Stimulated activated CD4-positive, alpha-beta T cell treated with anti-CD3 and anti-CD28 coated beads, TNF-alpha, amount 100 ng/mL, for 24 hours (primary cell): ENCODE measurements at regions not wholly inside any gene's neighbourhood (a gene's known extent, or its start where the extent isn't known, plus 50 kb on each side); places are given as distances from the start of the nearest gene placed in this dataset.

Source experiments
- DNase-seq, 3 experiments: peaks; one replicate each; pipeline ENCODE4 v3.0.0-alpha.2; 2020; ENCODE audit warnings: low read depth in 3 of 3

GRCh38 chr5:18036531-18036930 is 402.3 kb downstream of the TAF11L14 start:
- DNase-seq, result no peak

DNA sequence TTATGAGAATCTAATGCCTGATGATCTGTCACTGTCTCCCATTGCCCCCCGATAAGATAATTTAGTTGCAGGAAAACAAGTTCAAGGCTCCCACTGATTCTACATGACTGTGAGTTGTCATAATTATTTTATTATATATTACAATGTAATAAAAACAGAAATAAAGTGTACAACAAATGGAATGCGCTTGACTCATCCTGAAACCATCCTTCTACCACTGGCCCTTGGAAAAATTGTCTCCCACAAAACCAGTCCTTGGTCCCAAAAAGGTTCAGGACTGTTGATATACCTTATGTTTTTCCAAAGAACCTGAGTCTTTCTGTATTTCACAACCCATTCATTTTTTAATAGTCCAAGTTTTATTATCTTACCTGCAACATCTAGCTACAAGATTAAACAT is 403.5 kb downstream of the TAF11L14 start:
- no peak for DNase-seq

DNA sequence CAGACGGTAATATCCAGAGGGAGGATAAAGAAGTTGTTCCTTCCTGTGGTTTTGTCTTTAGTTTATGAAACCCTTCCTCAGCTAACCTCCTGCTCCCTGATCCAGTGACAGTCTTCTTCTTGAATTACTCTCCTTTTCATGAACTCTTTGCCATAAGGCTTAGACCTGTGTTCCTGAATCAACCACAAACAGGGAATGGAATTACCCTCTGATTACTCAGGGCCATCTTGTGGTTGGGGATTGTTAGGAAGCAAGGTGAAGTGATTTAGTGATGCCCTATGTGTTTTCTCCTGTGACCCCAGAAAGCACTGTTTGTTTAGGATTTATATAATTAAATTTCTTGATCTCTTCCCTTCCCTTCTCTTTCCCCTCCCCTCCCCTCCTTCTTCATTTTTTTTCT is 409.1 kb downstream of the TAF11L14 start:
- no peak for DNase-seq

DNA sequence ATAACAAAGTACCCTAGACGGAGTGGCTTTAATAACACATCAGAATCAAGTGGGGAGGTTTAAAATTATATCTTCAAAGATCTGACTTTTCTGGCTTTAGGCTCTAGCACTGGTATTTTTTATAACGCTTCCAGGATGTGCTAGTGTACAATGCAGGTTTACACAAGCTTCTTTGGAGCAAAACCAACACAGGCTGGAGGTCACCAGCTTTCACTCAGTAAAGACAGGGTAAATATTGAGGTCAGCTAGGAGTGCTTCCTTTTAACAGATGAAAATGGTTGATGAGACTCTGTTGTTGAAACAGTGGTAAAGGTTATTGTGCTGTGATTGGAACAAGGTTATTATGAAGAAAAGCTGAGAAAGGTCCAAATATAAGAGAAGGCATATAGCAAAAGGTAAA is 414.2 kb downstream of the TAF11L14 start:
- DNase-seq, result no peak

- DNase-seq, result no peak
Observed at GRCh38 chr5:18050345-18050744, 416.1 kb downstream of the TAF11L14 start.

DNA sequence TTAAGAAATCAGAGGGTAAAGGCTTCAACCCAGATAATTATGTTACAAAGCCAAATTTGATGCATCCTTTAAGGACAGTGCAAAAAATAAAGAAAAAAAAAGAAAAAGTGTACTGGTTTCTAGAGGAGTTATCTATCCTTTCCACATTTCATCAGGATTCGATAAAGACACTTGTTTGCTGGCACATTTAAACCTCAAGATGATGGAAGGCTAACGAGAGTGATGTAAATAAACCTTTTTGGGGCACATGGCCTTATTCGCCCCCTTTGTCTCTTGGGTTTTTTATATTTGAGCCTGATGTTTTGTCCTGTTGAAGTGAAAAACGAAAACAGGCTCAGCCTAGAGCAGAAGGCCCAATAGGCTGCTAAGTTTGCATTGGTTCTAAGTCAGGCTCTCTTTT is 416.5 kb downstream of the TAF11L14 start:
- DNase-seq, result no peak

DNA sequence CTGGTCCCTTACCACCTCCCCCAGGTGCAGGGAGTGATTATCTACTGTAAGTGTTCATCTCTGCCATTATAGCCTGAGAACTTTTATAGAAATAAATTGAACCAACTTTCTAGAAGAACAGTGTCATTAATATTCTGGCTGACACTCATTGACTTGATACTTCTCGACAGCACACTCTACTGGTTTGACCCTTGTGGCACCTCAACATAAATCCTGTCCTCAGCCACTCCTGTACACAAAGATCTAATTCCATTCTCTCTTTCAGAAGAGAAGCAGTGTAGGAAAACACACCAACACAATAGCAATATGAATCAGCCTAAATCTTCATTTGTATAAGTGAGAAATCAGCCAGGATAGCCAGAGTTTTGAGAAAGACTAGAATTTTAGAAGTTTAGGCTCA is 417.7 kb downstream of the TAF11L14 start:
- DNase-seq, result no peak

DNA sequence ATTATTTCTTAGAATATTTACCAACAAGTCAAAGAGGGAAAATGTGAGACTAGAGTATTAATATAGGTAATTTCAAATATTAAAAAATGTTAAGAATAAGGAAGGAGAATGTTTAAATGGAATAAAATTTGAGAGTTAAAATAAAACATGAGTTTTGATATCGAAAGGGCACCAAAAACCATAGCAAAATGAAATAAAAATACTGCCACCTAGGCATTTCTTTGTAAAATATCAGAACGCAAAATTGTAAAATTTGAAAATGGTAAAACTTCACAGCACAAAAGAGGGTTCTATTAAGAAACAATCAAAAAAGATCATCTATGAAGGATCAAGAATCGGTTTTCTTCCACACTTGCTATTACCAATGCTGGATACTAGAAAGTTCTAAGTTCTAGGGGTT is 418.3 kb downstream of the TAF11L14 start:
- DNase-seq, result no peak

GRCh38 chr5:18057725-18058124 is 423.5 kb downstream of the TAF11L14 start:
- DNase-seq, result no peak

DNA sequence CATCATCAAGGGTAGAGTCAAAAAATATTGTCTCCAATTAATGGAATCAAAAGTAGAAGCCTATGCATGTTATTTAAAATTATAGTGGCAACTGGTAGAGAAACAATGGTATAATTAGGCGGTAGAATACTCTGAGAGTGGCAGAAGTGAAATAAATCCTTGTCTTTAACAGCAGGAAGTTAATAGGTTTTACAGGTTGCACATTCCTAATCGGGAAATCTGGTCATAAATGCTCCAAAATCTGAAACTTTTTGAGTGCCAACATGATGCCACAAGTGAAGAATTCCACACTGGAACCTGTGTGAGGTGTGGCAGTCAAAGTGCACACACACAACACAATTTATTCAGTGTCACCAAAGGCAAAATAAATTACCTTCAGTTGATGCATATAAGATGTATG is 433.4 kb downstream of the TAF11L14 start:
- no peak for DNase-seq

- no peak for DNase-seq
Observed at GRCh38 chr5:18068826-18069225, 434.6 kb downstream of the TAF11L14 start.

- no peak for DNase-seq
Observed at GRCh38 chr5:18069790-18070189, 435.5 kb downstream of the TAF11L14 start.

GRCh38 chr5:18072600-18072999 is 438.3 kb downstream of the TAF11L14 start:
- no peak for DNase-seq

GRCh38 chr5:18074961-18075360 is 440.7 kb downstream of the TAF11L14 start:
- DNase-seq, result no peak

DNA sequence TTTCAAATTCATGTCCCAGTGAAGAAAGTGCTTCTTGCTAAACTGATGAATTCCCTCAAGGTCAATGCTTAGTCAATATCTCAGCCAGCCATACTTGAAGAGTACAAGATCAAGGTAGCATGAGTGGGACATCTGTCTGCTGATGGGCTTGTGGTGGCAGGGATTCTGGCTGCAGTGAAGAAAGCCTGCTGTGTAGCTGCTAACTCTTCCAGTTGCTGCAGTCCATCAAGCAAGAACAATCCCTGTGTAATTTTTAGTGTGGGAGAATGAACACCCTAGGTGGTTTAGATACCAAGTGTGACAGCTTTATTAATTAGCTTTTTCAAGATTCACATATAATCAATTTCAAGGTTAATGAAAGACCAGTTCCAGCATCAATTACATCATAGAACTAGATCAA is 443.9 kb downstream of the TAF11L14 start:
- no peak for DNase-seq

DNA sequence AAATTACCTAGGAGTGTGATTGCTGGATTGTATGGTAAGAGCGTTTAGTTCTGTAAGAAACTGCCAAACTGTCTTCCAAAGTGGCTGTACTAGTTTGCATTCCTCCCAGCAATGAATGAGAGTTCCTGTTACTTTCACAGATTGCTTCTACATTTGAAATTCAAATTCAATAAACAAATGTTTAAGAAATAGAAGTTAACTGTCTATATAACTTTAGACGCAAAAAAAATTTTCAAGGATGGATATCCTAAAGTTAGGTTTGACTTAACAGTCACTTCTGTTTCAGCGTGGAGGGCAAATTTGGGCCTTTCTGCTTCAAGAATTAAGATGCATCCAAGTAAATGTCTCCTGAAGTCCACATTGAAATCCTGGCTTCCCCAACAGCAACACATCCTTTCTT is 445.6 kb downstream of the TAF11L14 start:
- DNase-seq, result no peak

- DNase-seq, result no peak
Observed at GRCh38 chr5:18088020-18088579, 453.8 kb downstream of the TAF11L14 start.

- no peak for DNase-seq
Observed at GRCh38 chr5:18090177-18090576, 455.9 kb downstream of the TAF11L14 start.

- no peak for DNase-seq
Observed at GRCh38 chr5:18091142-18091541, 456.9 kb downstream of the TAF11L14 start.

DNA sequence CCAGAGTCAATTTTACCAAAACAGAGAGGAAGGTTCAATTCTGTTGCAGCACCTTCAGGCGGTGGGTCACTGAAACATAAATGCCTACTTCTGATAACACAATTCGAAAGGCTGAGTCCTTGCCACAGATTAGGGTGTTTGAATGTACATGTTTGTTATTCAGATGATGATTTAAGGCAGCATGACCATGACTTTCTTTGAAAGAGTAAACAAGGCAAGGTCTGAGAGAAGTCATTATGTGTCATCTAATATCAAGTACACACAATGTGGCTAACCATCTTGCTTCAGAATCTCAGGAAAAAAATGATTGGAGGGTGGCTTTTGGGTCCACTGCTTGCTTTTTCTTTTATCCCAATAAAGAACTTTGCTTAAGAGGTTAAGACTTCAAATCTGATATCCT is 457.5 kb downstream of the TAF11L14 start:
- no peak for DNase-seq

GRCh38 chr5:18095061-18095460 is 460.8 kb downstream of the TAF11L14 start:
- no peak for DNase-seq

DNA sequence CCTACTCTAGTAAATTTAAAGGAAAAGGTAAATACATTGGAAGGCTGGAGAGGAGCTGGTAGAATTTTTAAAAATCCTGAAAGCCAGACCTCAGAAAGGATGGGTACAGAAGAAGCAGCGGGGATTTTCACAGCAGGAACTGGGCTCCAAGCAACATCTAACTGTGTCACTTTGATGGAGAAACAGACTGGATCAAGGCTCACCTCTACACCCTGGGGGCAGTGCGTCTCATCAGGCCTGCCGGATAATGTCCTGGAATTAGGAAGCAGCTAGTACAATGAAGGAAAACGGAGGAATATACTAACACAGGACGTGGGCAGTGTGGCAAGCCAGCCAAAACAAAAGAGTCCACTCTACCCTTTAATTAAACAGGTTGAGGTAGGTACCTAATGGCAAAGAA is 463.6 kb downstream of the TAF11L14 start:
- DNase-seq, result no peak

- DNase-seq, result no peak
Observed at GRCh38 chr5:18098691-18099090, 464.4 kb downstream of the TAF11L14 start.

GRCh38 chr5:18099261-18099660 is 465.0 kb downstream of the TAF11L14 start:
- DNase-seq, result no peak

DNA sequence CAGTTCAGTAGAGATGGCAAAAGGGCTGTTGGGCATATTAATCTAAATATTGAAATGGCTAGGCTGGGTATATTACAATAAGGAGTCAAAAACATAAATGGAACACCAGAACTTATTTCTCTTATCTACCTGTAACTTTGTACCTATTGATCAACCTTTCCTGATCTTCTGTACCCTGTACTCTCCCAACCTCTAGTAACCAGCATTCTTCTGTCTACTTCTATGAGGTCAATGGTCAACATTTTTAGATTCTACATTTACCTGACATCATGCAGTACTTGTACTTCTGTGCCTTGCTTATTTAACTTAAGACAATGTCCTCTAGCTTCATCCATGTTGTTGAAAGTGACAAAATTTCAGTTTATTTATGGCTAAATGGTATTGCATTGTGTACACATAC is 467.3 kb downstream of the TAF11L14 start:
- DNase-seq, result no peak
